B cell (primary cell): ENCODE measurements at regions not wholly inside any gene's neighbourhood (a gene's known extent, or its start where the extent isn't known, plus 50 kb on each side); places are given as distances from the start of the nearest gene placed in this dataset.

Experiments used
- ATAC-seq: fragments of 200-7000 bp; cut with Tn5 transposase; one replicate; pipeline ENCODE4 v1.10.0; 2021; ENCODE audit warnings: low read depth, mild to moderate bottlenecking, moderate number of reproducible peaks, moderate library complexity
- CTCF ChIA-PET: fragments of 350-600 bp; sonication (Branson Sonifier 250); formaldehyde crosslinking; loops from one replicate; lab custom pipeline; 2021; ENCODE audit warnings: antibody characterized with exemption, inconsistent platforms; lab: Charles Lee
- POLR2A ChIA-PET: fragments of 350-600 bp; sonication (Branson Sonifier 250); formaldehyde crosslinking; loops from one replicate; lab custom pipeline; 2021; ENCODE audit warnings: antibody characterized with exemption; lab: Charles Lee
- DNase-seq: peaks from one replicate; pipeline ENCODE4 v3.0.0; 2013
- H2AFZ ChIP-seq: 2 replicates; pipeline ENCODE4 v1.6.1; 2012; ENCODE audit warnings: mild to moderate bottlenecking, low read depth, low read length; ENCODE audit not compliant: insufficient read depth, poor library complexity, severe bottlenecking
- H3K27ac ChIP-seq, 2 donors: 1 replicate in 1 of 2; 2 replicates in 1 of 2; pipeline ENCODE4 v1.5.1; 2012 to 2013; ENCODE audit warnings: low read length in 2 of 2, mild to moderate bottlenecking in 2 of 2, moderate library complexity in 1 of 2
- H3K27me3 ChIP-seq, 4 experiments: fragments of 200-600 bp in 1 of 4; sonication (generic) in 1 of 4; replicated peaks in 1 of 4; 1 replicate in 2 of 4; 2 replicates in 2 of 4; pipeline versions ENCODE4 v1.6.1 to v1.7.0; 2013 to 2016; ENCODE audit warnings: low read length in 3 of 4, mild to moderate bottlenecking in 2 of 4, mixed read lengths in 1 of 4, moderate library complexity in 1 of 4; ENCODE audit not compliant: insufficient read depth in 4 of 4, control insufficient read depth in 3 of 4; ENCODE audit errors: control extremely low read depth in 1 of 4
- H3K36me3 ChIP-seq, 2 experiments: replicated peaks in 1 of 2; 1 replicate in 1 of 2; 2 replicates in 1 of 2; pipeline versions ENCODE4 v1.6.1 to v1.7.1; 2013; ENCODE audit warnings: low read length in 1 of 2; ENCODE audit not compliant: insufficient read depth in 2 of 2, control insufficient read depth in 1 of 2; ENCODE audit errors: control extremely low read depth in 1 of 2, extremely low read depth in 1 of 2
- H3K4me1 ChIP-seq, 2 donors: fragments of 200-600 bp in 1 of 2; sonication (generic) in 1 of 2; 1 replicate in 1 of 2; 2 replicates in 1 of 2; pipeline versions ENCODE4 v1.5.1 to v1.6.1; 2013 to 2017; ENCODE audit warnings: low read length in 2 of 2; ENCODE audit not compliant: control insufficient read depth in 2 of 2, insufficient read depth in 2 of 2
- H3K4me2 ChIP-seq: replicated peaks from 2 replicates; pipeline ENCODE3; 2012; ENCODE audit warnings: mild to moderate bottlenecking, low read depth, low read length; ENCODE audit not compliant: poor library complexity, severe bottlenecking
- H3K4me3 ChIP-seq, 5 experiments: fragments of 200-600 bp in 1 of 5; sonication (generic) in 1 of 5; 1 replicate in 3 of 5; 2 replicates in 2 of 5; pipeline versions ENCODE4 v1.5.1 to v1.7.0; 2011 to 2016; ENCODE audit warnings: low read length in 4 of 5, mild to moderate bottlenecking in 4 of 5, low read depth in 2 of 5, control low read depth in 1 of 5, moderate library complexity in 1 of 5; ENCODE audit not compliant: insufficient read depth in 1 of 5; ENCODE audit errors: control extremely low read depth in 1 of 5, extremely low read depth in 1 of 5
- H3K79me2 ChIP-seq: fragments of 200-600 bp; sonication (generic); one replicate; pipeline ENCODE4 v1.6.0; 2016; ENCODE audit warnings: low read length; ENCODE audit not compliant: control insufficient read depth, insufficient read depth
- H3K9ac ChIP-seq: fragments of 200-600 bp; sonication (generic); 2 replicates; pipeline ENCODE4 v1.6.1; 2017; ENCODE audit warnings: mild to moderate bottlenecking, low read length, moderate library complexity
- H3K9me3 ChIP-seq, 3 donors: one replicate each; pipeline versions ENCODE4 v1.6.1 to v1.7.1; 2013; ENCODE audit warnings: low read length in 2 of 3; ENCODE audit not compliant: control insufficient read depth in 2 of 3, insufficient read depth in 1 of 3; ENCODE audit errors: control extremely low read depth in 1 of 3
- H4K20me1 ChIP-seq: 2 replicates; pipeline ENCODE4 v1.6.0; 2012; ENCODE audit warnings: mild to moderate bottlenecking, low read length; ENCODE audit not compliant: insufficient read depth, control insufficient read depth, poor library complexity, severe bottlenecking
- H3K27ac Mint-ChIP-seq: one replicate; pipeline ENCODE4 v1.8.0; 2021; ENCODE audit warnings: mixed read lengths
- H3K27me3 Mint-ChIP-seq: one replicate; pipeline ENCODE4 v1.8.0; 2021; ENCODE audit warnings: mixed read lengths
- H3K4me1 Mint-ChIP-seq: one replicate; pipeline ENCODE4 v1.8.0; 2021; ENCODE audit warnings: mixed read lengths
- H3K4me3 Mint-ChIP-seq: one replicate; pipeline ENCODE4 v1.8.0; 2021; ENCODE audit warnings: mixed read lengths
- H3K9me3 Mint-ChIP-seq: one replicate; pipeline ENCODE4 v1.8.0; 2022; ENCODE audit warnings: mixed read lengths; ENCODE audit not compliant: insufficient read depth
- CTCF ChIP-seq: fragments of 200-600 bp; IDR thresholded peaks from one replicate; pipeline ENCODE4 v1.8.0; 2022; ENCODE audit warnings: antibody characterized with exemption, mild to moderate bottlenecking
- EZH2 ChIP-seq: IDR thresholded peaks from 2 replicates; pipeline ENCODE4 v1.6.1; 2012; ENCODE audit warnings: borderline replicate concordance, low read depth, mild to moderate bottlenecking, moderate library complexity, low read length; ENCODE audit not compliant: insufficient read depth, poor library complexity, severe bottlenecking
- WGBS: methylation state at CpG from one replicate; pipeline ENCODE4 v1.1.5; 2013; ENCODE audit warnings: missing lambda C conversion rate; ENCODE audit not compliant: insufficient coverage; 5-methylcytosine and 5-hydroxymethylcytosine counted together
- intact Hi-C: fragments of 100-400 bp; cut with micrococcal nuclease; formaldehyde crosslinking; loops from one replicate; pipeline ENCODE4 v1.10.0; 2022

DNA sequence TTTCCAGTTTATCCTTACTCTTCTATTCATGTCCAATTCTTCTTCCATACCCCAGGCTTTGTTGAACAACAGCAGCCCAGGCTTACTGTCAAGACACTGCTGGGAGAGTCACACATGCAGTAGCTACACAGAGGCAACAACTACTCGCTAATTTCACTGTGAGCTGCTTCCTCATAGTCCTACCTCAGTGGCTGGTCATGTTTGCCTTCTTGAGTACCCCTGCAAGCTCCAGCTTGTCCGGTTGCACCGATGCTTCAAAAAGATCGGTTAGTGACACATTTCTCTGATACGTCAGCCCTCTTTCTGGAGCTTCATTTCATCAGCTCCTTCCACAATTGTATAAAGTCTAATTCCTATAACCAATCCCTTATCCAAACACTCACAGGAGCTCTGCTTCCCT is 246.7 kb upstream of the NFIA start:
- Histone ChIP-seq H3K4me3 (no peak overlapping the region), H3K79me2 (no peaks in the 10 kb centered on the region), H3K9me3 (no peaks in the 10 kb centered on the region), H3K9ac (no peak overlapping the region), H3K4me2 (no peak overlapping the region), H3K27me3 (no peaks in the 10 kb centered on the region), H3K4me1 (no peaks in the 10 kb centered on the region), H2AFZ (no peak overlapping the region), H3K36me3 (no peaks in the 10 kb centered on the region), H3K27ac (no peak overlapping the region), H4K20me1 (no peaks in the 10 kb centered on the region)
- H3K4me3 Mint-ChIP-seq: no peak overlapping the region
- intact Hi-C loops: no loop called here
- DNase-seq: no peak
- H3K4me1 Mint-ChIP-seq: no peaks in the 10 kb centered on the region
- no peak overlapping the region for H3K27ac Mint-ChIP-seq
- 94% methylated on average over 5 of the region's 5 CpGs for WGBS
- ATAC-seq: no peak
- CTCF ChIA-PET: no interaction called here
- no peaks in the 10 kb centered on the region for H3K9me3 Mint-ChIP-seq
- peaks cover 13% of the 10 kb centered on the region for H3K27me3 Mint-ChIP-seq
- TF ChIP-seq CTCF: no peak
- TF ChIP-seq EZH2: no peak
- POLR2A ChIA-PET: no interaction called here

- TF ChIP-seq EZH2: no peak
- no peak for TF ChIP-seq CTCF
- peaks cover 13% of the 10 kb centered on the region for H3K27me3 Mint-ChIP-seq
Measured at GRCh38 chr1:60833173-60833572, 249.2 kb upstream of the NFIA start.

More at GRCh38 chr1:60833173-60833572, 249.2 kb upstream of the NFIA start:
- no peak overlapping the region for H3K9ac ChIP-seq
- Mint-ChIP-seq H3K27ac (no peak overlapping the region), H3K9me3 (no peaks in the 10 kb centered on the region), H3K4me1 (no peaks in the 10 kb centered on the region), H3K4me3 (no peak overlapping the region)
- no peak overlapping the region for H3K27ac ChIP-seq
- intact Hi-C loops: no loop called here
- no peaks in the 10 kb centered on the region for H3K79me2 ChIP-seq
- no peaks in the 10 kb centered on the region for H3K36me3 ChIP-seq
- 0% methylated on average over 3 of the region's 3 CpGs for WGBS
- ChIA-PET POLR2A (no interaction called here), CTCF (no interaction called here)
- DNase-seq: no peak
- H3K9me3 ChIP-seq: no peaks in the 10 kb centered on the region
- H2AFZ ChIP-seq: no peak overlapping the region
- H3K4me2 ChIP-seq: no peak overlapping the region
- H3K4me1 ChIP-seq: no peaks in the 10 kb centered on the region
- H3K27me3 ChIP-seq: no peaks in the 10 kb centered on the region
- no peak overlapping the region for H3K4me3 ChIP-seq
- ATAC-seq: no peak
- no peaks in the 10 kb centered on the region for H4K20me1 ChIP-seq
